Small intestine (tissue), 7 donors: ENCODE measurements at regions not wholly inside any gene's neighbourhood (a gene's known extent, or its start where the extent isn't known, plus 50 kb on each side); places are given as distances from the start of the nearest gene placed in this dataset.

Experiments
- DNase-seq, 2 donors: peaks; one replicate each; pipeline versions ENCODE4 v3.0.0 to v3.0.0-alpha.2; 2013
- FAIRE-seq: peaks from 2 replicates; lab custom pipeline; 2012; peaks lifted over from hg19 to GRCh38; lab: Jason Lieb, UNC
- H3K27ac ChIP-seq, 3 donors: one replicate each; pipeline ENCODE4 v1.5.1; 2013; ENCODE audit warnings: low read length in 2 of 3, mild to moderate bottlenecking in 2 of 3, control low read depth in 1 of 3, inconsistent platforms in 1 of 3, low read depth in 1 of 3, moderate library complexity in 1 of 3
- H3K27me3 ChIP-seq, 3 donors: one replicate each; pipeline ENCODE4 v1.6.1; 2013; ENCODE audit warnings: low read length in 3 of 3, inconsistent platforms in 1 of 3; ENCODE audit not compliant: control insufficient read depth in 3 of 3, insufficient read depth in 3 of 3
- H3K36me3 ChIP-seq, 3 donors: one replicate each; pipeline ENCODE4 v1.6.1; 2013; ENCODE audit warnings: low read length in 3 of 3, inconsistent platforms in 1 of 3, low read depth in 1 of 3, mild to moderate bottlenecking in 1 of 3, moderate library complexity in 1 of 3; ENCODE audit not compliant: control insufficient read depth in 3 of 3, insufficient read depth in 2 of 3
- H3K4me1 ChIP-seq, 3 donors: one replicate each; pipeline ENCODE4 v1.6.1; 2013; ENCODE audit warnings: low read length in 2 of 3, inconsistent platforms in 1 of 3, low read depth in 1 of 3, mild to moderate bottlenecking in 1 of 3, moderate library complexity in 1 of 3; ENCODE audit not compliant: control insufficient read depth in 3 of 3, insufficient read depth in 2 of 3
- H3K4me3 ChIP-seq, 3 donors: one replicate each; pipeline ENCODE4 v1.5.1; 2013; ENCODE audit warnings: low read length in 3 of 3, control low read depth in 1 of 3, inconsistent platforms in 1 of 3, low read depth in 1 of 3, mild to moderate bottlenecking in 1 of 3, moderate library complexity in 1 of 3
- H3K9me3 ChIP-seq, 2 donors: one replicate each; pipeline ENCODE4 v1.6.1; 2013; ENCODE audit warnings: low read depth in 1 of 2, low read length in 1 of 2; ENCODE audit not compliant: control insufficient read depth in 2 of 2, insufficient read depth in 1 of 2
- WGBS, 3 donors: extraction: QIAGEN DNeasy Blood & Tissue Kit; methylation state at CpG; one replicate each; pipeline ENCODE4 v1.1.7; 2013; 5-methylcytosine and 5-hydroxymethylcytosine counted together
- donor health status: healthy with polysubstance abuse.
- donor health status: control.
- donor health status: control.
- donor health status: Bipolar disorder and iron deficiency.
- donor health status: healthy.

GRCh38 chr20:21901470-21902275 is 196.2 kb downstream of the PAX1 start:
- H3K4me1 ChIP-seq: no peaks in the 10 kb centered on the region
- no peak overlapping the region for H3K4me3 ChIP-seq
- H3K27ac ChIP-seq: no peak overlapping the region
- H3K9me3 ChIP-seq: peaks cover 0 to 2% of the 10 kb centered on the region in 2 donors
- H3K27me3 ChIP-seq: no peaks in the 10 kb centered on the region
- WGBS, 3 donors: 68 to 70% (median 69%) methylated on average over 4 of the region's 4 CpGs
- DNase-seq (no peak), FAIRE-seq (no peak)
- no peaks in the 10 kb centered on the region for H3K36me3 ChIP-seq

- H3K4me1 ChIP-seq: no peaks in the 10 kb centered on the region
- H3K27me3 ChIP-seq: no peaks in the 10 kb centered on the region
- DNase-seq (no peak), FAIRE-seq (no peak)
- no peak overlapping the region for H3K27ac ChIP-seq
- H3K9me3 ChIP-seq: peaks cover 0 to 2% of the 10 kb centered on the region in 2 donors
- H3K36me3 ChIP-seq: no peaks in the 10 kb centered on the region
- no peak overlapping the region for H3K4me3 ChIP-seq
- 86 to 88% (median 88%) methylated on average over 5 of the region's 5 CpGs for WGBS, 3 donors
Measured at GRCh38 chr20:21900431-21900830, 195.0 kb downstream of the PAX1 start.

DNA sequence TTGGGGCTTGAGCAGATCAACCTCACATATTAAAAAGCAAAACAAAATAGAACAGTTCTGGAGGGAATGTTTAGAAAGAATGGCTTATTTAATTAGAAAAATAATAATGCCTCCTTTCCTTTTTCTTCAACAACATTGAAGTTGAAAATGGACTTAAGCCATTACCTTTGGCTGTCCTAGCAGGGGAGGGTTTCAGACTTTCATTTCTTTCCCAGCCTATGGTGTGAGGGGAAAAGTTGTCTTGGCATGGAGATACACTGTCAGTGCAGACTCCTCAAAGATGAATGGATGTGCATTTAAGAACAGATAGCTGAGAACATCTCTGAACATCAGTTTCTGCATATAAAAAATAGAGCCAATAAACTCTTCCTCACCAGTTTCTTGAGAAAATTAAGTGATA is 169.5 kb downstream of the PAX1 start:
- Histone ChIP-seq H3K27ac (no peak overlapping the region), H3K36me3 (no peaks in the 10 kb centered on the region), H3K27me3 (no peaks in the 10 kb centered on the region), H3K4me1 (no peaks in the 10 kb centered on the region), H3K9me3 (no peaks in the 10 kb centered on the region), H3K4me3 (no peak overlapping the region)
- FAIRE-seq (no peak), DNase-seq (no peak)

- Histone ChIP-seq H3K27ac (no peak overlapping the region), H3K4me3 (no peak overlapping the region), H3K4me1 (no peaks in the 10 kb centered on the region), H3K27me3 (no peaks in the 10 kb centered on the region), H3K36me3 (no peaks in the 10 kb centered on the region), H3K9me3 (no peaks in the 10 kb centered on the region)
- FAIRE-seq: no peak
- 68 to 81% (median 73%) methylated on average over 4 of the region's 4 CpGs for WGBS, 3 donors
- DNase-seq: no peak
Measured at GRCh38 chr20:21874127-21874526, 168.7 kb downstream of the PAX1 start.

DNA sequence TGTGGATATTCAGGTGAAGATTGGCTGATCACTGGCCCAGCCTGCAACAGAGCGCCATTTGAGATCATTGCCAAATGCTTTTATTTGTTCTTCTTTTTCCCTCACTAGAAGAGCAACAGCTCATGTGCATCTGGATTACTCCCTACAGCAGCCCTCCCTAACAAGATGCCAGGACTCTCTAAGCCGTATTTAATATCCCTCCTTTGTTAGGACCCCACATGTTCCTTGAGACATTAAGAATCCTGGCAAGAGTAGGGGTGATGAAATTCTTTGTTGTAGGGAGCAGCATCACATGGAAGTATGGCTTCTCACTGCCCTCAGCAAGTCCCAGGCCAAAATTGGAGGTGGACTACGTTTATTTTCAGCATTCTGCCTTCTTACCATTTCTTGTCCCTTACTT is 167.8 kb downstream of the PAX1 start:
- DNase-seq: no peak
- Histone ChIP-seq H3K4me1 (no peaks in the 10 kb centered on the region), H3K4me3 (no peak overlapping the region), H3K27ac (no peak overlapping the region), H3K27me3 (no peaks in the 10 kb centered on the region), H3K36me3 (no peaks in the 10 kb centered on the region), H3K9me3 (no peaks in the 10 kb centered on the region)
- no peak for FAIRE-seq
- WGBS, 3 donors: 67 to 78% (median 73%) methylated on average over 3 of the region's 3 CpGs

- H3K27ac ChIP-seq: no peak overlapping the region
- FAIRE-seq: no peak
- no peaks in the 10 kb centered on the region for H3K27me3 ChIP-seq
- H3K4me3 ChIP-seq: no peak overlapping the region
- H3K9me3 ChIP-seq: no peaks in the 10 kb centered on the region
- H3K36me3 ChIP-seq: no peaks in the 10 kb centered on the region
- 81 to 90% (median 84%) methylated on average over 4 of the region's 4 CpGs for WGBS, 3 donors
- H3K4me1 ChIP-seq: no peaks in the 10 kb centered on the region
- DNase-seq: no peak
Measured at GRCh38 chr20:21867811-21868210, 162.3 kb downstream of the PAX1 start.

GRCh38 chr20:21867353-21867752 is 161.9 kb downstream of the PAX1 start:
- no peak for FAIRE-seq
- WGBS, 3 donors: 26 to 38% (median 37%) methylated on average over 1 of the region's 1 CpG

GRCh38 chr20:21862956-21863355 is 157.5 kb downstream of the PAX1 start:
- H3K4me3 ChIP-seq: no peak overlapping the region
- peaks cover 0 to 5% of the 10 kb centered on the region in 2 donors for H3K9me3 ChIP-seq
- DNase-seq (no peak), FAIRE-seq (no peak)
- H3K27ac ChIP-seq: no peak overlapping the region
- H3K36me3 ChIP-seq: no peaks in the 10 kb centered on the region
- no peaks in the 10 kb centered on the region for H3K27me3 ChIP-seq
- H3K4me1 ChIP-seq: no peaks in the 10 kb centered on the region
- WGBS, 3 donors: 93 to 96% (median 94%) methylated on average over 10 of the region's 10 CpGs

More at GRCh38 chr20:21867353-21867752, 161.9 kb downstream of the PAX1 start:
- Histone ChIP-seq H3K36me3 (no peaks in the 10 kb centered on the region), H3K4me1 (no peaks in the 10 kb centered on the region), H3K4me3 (no peak overlapping the region), H3K9me3 (no peaks in the 10 kb centered on the region), H3K27me3 (no peaks in the 10 kb centered on the region), H3K27ac (no peak overlapping the region)
- DNase-seq: no peak
